GM23248 (cell line): ENCODE measurements at regions not wholly inside any gene's neighbourhood (a gene's known extent, or its start where the extent isn't known, plus 50 kb on each side); places are given as distances from the start of the nearest gene placed in this dataset.

Experiments
- DNase-seq: peaks from one replicate; pipeline ENCODE4 v3.0.0-alpha.2; 2015
- H2AFZ ChIP-seq: fragments of 200-600 bp; sonication (generic); 2 replicates; pipeline ENCODE4 v1.6.1; 2016; ENCODE audit warnings: antibody characterized with exemption
- H3F3A ChIP-seq: fragments of 200-600 bp; sonication (generic); 2 replicates; pipeline ENCODE4 v1.6.1; 2016; ENCODE audit warnings: mild to moderate bottlenecking, antibody characterized with exemption, mixed run types; ENCODE audit not compliant: insufficient read depth
- H3K27ac ChIP-seq: fragments of 200-600 bp; sonication (generic); 2 replicates; pipeline ENCODE4 v1.5.1; 2016; ENCODE audit warnings: mild to moderate bottlenecking
- H3K27me3 ChIP-seq: fragments of 200-600 bp; sonication (generic); replicated peaks from 2 replicates; pipeline ENCODE4 v1.6.1; 2016; ENCODE audit warnings: mild to moderate bottlenecking; ENCODE audit not compliant: insufficient read depth
- H3K36me3 ChIP-seq: fragments of 200-600 bp; sonication (generic); 2 replicates; pipeline ENCODE4 v1.6.1; 2016; ENCODE audit warnings: low read depth, mild to moderate bottlenecking
- H3K4me1 ChIP-seq: fragments of 200-600 bp; sonication (generic); 2 replicates; pipeline ENCODE4 v1.6.1; 2016; ENCODE audit warnings: mild to moderate bottlenecking; ENCODE audit not compliant: insufficient read depth
- H3K4me2 ChIP-seq: fragments of 200-600 bp; sonication (generic); one replicate; pipeline ENCODE4 v1.6.1; 2016; ENCODE audit warnings: mild to moderate bottlenecking; ENCODE audit not compliant: unreplicated experiment
- H3K4me3 ChIP-seq: fragments of 200-600 bp; sonication (generic); 2 replicates; pipeline ENCODE4 v1.5.1; 2016; ENCODE audit warnings: mild to moderate bottlenecking
- H3K79me2 ChIP-seq: fragments of 200-600 bp; sonication (generic); 2 replicates; pipeline ENCODE4 v1.6.1; 2016; ENCODE audit warnings: mild to moderate bottlenecking; ENCODE audit not compliant: insufficient read depth
- H3K9ac ChIP-seq: fragments of 200-600 bp; sonication (generic); 2 replicates; pipeline ENCODE4 v1.6.1; 2016; ENCODE audit warnings: mild to moderate bottlenecking
- H3K9me2 ChIP-seq: fragments of 200-600 bp; sonication (generic); 2 replicates; pipeline ENCODE4 v1.6.1; 2016; ENCODE audit warnings: mixed run types, mild to moderate bottlenecking, moderate library complexity; ENCODE audit not compliant: insufficient read depth
- H3K9me3 ChIP-seq: fragments of 200-600 bp; sonication (generic); one replicate; pipeline ENCODE4 v1.6.1; 2017; ENCODE audit warnings: low read depth
- H4K20me1 ChIP-seq: fragments of 200-600 bp; sonication (generic); 2 replicates; pipeline ENCODE4 v1.6.0; 2016; ENCODE audit not compliant: insufficient read depth
- EZH2 ChIP-seq: fragments of 200-600 bp; sonication (generic); IDR thresholded peaks from 2 replicates; pipeline ENCODE4 v1.6.1; 2018; ENCODE audit warnings: antibody characterized with exemption, mild to moderate bottlenecking; ENCODE audit not compliant: insufficient read depth, poor library complexity, severe bottlenecking
- EZH2phosphoT487 ChIP-seq: fragments of 200-600 bp; sonication (generic); IDR thresholded peaks from 2 replicates; pipeline ENCODE4 v1.6.1; 2018; ENCODE audit warnings: antibody characterized with exemption, moderate library complexity, mild to moderate bottlenecking, low read depth; ENCODE audit not compliant: insufficient read depth
- WGBS, 2 experiments: methylation state at CpG; one replicate each; pipeline ENCODE4 v1.1.6; 2015 to 2017; ENCODE audit warnings: low lambda C conversion rate in 2 of 2, low coverage in 1 of 2; ENCODE audit errors: missing lambda C conversion rate in 2 of 2; 5-methylcytosine and 5-hydroxymethylcytosine counted together
- in situ Hi-C: fragments of 300-500 bp; cut with MboI; formaldehyde crosslinking; loops from 2 replicates; pipeline ENCODE4 v1.15.0; 2020

GRCh38 chr5:25944786-25945185 lies 1093.6 kb downstream of the CDH9 start:
- Histone ChIP-seq H3K79me2 (no peaks in the 10 kb centered on the region), H3K9ac (no peak overlapping the region), H2AFZ (no peak overlapping the region), H3K36me3 (no peaks in the 10 kb centered on the region), H3K4me3 (no peak overlapping the region), H3K9me2 (no peaks in the 10 kb centered on the region), H4K20me1 (no peaks in the 10 kb centered on the region), H3K27ac (no peak overlapping the region), H3K9me3 (no peaks in the 10 kb centered on the region), H3F3A (no peaks in the 10 kb centered on the region), H3K4me1 (no peaks in the 10 kb centered on the region), H3K27me3 (no peaks in the 10 kb centered on the region), H3K4me2 (no peak overlapping the region)
- 13 to 17% methylated on average over 2 of the region's 2 CpGs for WGBS, 2 experiments
- DNase-seq, result no peak
- in situ Hi-C loops, result no loop called here
- TF ChIP-seq EZH2 (no peak), EZH2phosphoT487 (no peak)

DNA sequence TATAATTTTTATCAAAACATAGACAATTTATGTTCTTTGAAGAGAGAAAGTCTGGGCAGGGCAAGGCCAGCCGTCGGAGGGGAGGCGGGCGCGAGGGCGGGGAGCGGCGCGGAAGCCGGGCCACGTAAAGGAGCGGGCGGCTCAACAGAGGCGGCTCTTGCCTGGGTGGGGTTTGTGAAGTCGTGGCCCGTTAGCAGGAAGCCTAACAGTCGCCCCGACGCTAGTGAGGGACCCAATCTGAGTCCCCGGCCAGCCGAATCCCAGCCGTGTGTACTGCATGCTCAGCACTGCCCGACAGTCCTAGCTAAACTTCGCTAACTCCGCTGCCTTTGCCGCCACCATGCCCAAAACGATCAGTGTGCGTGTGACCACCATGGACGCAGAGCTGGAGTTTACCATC lies 1129.2 kb downstream of the CDH9 start:
- Histone ChIP-seq H3K4me2 (no peak overlapping the region), H3K36me3 (no peaks in the 10 kb centered on the region), H3K27me3 (no peaks in the 10 kb centered on the region), H3K9me2 (no peaks in the 10 kb centered on the region), H3K9ac (no peak overlapping the region), H3K4me3 (no peak overlapping the region), H3K9me3 (no peaks in the 10 kb centered on the region), H3K4me1 (no peaks in the 10 kb centered on the region), H3K79me2 (no peaks in the 10 kb centered on the region), H3K27ac (no peak overlapping the region), H3F3A (no peaks in the 10 kb centered on the region), H2AFZ (no peak overlapping the region), H4K20me1 (no peaks in the 10 kb centered on the region)
- in situ Hi-C loops, result no loop called here
- WGBS, 2 experiments, result 45 to 70% methylated on average over 13 to 21 of the region's 29 CpGs
- TF ChIP-seq EZH2phosphoT487 (no peak), EZH2 (no peak)
- no peak for DNase-seq

DNA sequence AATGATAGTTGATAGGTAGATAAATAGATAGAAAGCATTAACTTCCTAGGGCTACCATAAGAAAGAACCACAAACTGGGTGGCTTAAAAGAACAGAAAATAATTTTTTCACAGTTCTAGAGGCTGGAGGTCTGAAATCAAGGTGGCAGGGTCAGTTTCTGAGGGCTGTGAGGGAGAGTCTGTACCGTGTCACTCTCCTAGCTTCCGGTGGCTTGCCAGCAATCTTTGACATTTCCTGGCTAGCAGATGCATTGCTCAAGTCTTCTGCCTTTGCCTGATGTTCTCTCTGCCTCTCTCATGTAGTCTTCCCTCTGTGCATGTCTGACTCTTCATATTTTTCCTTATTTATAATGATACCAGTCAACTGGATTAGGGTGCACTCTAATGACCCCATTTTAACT lies 1132.7 kb downstream of the CDH9 start:
- Histone ChIP-seq H3K9me3 (no peaks in the 10 kb centered on the region), H3F3A (no peaks in the 10 kb centered on the region), H3K79me2 (no peaks in the 10 kb centered on the region), H3K9me2 (no peaks in the 10 kb centered on the region), H3K4me1 (no peaks in the 10 kb centered on the region), H3K27me3 (no peaks in the 10 kb centered on the region), H3K4me3 (no peak overlapping the region), H4K20me1 (no peaks in the 10 kb centered on the region), H2AFZ (no peak overlapping the region), H3K27ac (no peak overlapping the region), H3K4me2 (no peak overlapping the region), H3K36me3 (no peaks in the 10 kb centered on the region), H3K9ac (no peak overlapping the region)
- DNase-seq, result no peak
- in situ Hi-C loops, result no loop called here
- WGBS, 2 experiments, result 39 to 45% methylated on average over 2 of the region's 2 CpGs
- TF ChIP-seq EZH2phosphoT487 (no peak), EZH2 (no peak)

GRCh38 chr5:25892211-25892610 lies 1146.2 kb downstream of the CDH9 start:
- no peak overlapping the region for H3K4me3 ChIP-seq
- no peak overlapping the region for H2AFZ ChIP-seq
- H3F3A ChIP-seq, result no peaks in the 10 kb centered on the region
- H3K4me2 ChIP-seq, result no peak overlapping the region
- no peaks in the 10 kb centered on the region for H3K36me3 ChIP-seq
- H3K27ac ChIP-seq, result no peak overlapping the region
- in situ Hi-C loops, result no loop called here
- no peaks in the 10 kb centered on the region for H3K9me3 ChIP-seq
- H3K9me2 ChIP-seq, result no peaks in the 10 kb centered on the region
- no peak for TF ChIP-seq EZH2phosphoT487
- TF ChIP-seq EZH2, result no peak
- no peaks in the 10 kb centered on the region for H3K79me2 ChIP-seq
- H3K4me1 ChIP-seq, result no peaks in the 10 kb centered on the region
- H3K9ac ChIP-seq, result no peak overlapping the region
- WGBS, 2 experiments, result 0 to 3% methylated on average over 2 of the region's 2 CpGs
- DNase-seq, result no peak
- H4K20me1 ChIP-seq, result no peaks in the 10 kb centered on the region
- no peaks in the 10 kb centered on the region for H3K27me3 ChIP-seq

GRCh38 chr5:25891691-25892090 lies 1146.7 kb downstream of the CDH9 start:
- Histone ChIP-seq H3K79me2 (no peaks in the 10 kb centered on the region), H3K4me1 (no peaks in the 10 kb centered on the region), H3K9me2 (no peaks in the 10 kb centered on the region), H3K4me3 (no peak overlapping the region), H3K27ac (no peak overlapping the region), H3K36me3 (no peaks in the 10 kb centered on the region), H3K4me2 (no peak overlapping the region), H3K9me3 (no peaks in the 10 kb centered on the region), H4K20me1 (no peaks in the 10 kb centered on the region), H2AFZ (no peak overlapping the region), H3K27me3 (no peaks in the 10 kb centered on the region), H3K9ac (no peak overlapping the region), H3F3A (no peaks in the 10 kb centered on the region)
- in situ Hi-C loops, result no loop called here
- TF ChIP-seq EZH2, result no peak
- TF ChIP-seq EZH2phosphoT487, result no peak
- DNase-seq, result no peak
- 10 to 11% methylated on average over 2 of the region's 2 CpGs for WGBS, 2 experiments
